Urothelium cell line (cell line): ENCODE measurements at regions not wholly inside any gene's neighbourhood (a gene's known extent, or its start where the extent isn't known, plus 50 kb on each side); places are given as distances from the start of the nearest gene placed in this dataset.
A peak's percentile ranks its signal among the peaks of the same experiment; 100 is the strongest.

ENCODE experiments used
- DNase-seq: peaks from one replicate; pipeline ENCODE4 v3.0.0; 2011; ENCODE audit warnings: low spot score, mixed read lengths
- FAIRE-seq: peaks from 2 replicates; lab custom pipeline; 2011; peaks lifted over from hg19 to GRCh38; lab: Jason Lieb, UNC

DNA sequence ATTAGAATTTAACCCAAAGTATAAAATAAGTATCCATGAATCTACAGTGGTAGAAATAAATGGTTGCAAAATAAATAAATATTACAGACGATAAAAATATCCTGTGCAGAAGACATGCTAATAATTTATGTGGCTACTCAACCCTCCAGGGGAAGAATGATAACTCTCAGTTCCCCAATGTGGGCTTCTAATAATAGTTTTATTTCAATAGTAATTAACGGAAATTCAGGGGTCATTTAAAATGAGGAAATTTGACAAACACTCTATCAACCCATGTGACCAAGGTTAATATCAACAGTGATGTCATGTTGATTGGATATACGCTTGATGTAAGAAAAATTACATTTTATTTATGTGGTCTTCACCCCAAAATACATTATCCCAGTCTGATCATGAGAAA lies 1082.6 kb upstream of the LRRTM3 start:
- FAIRE-seq (no peak), DNase-seq (no peak)

DNA sequence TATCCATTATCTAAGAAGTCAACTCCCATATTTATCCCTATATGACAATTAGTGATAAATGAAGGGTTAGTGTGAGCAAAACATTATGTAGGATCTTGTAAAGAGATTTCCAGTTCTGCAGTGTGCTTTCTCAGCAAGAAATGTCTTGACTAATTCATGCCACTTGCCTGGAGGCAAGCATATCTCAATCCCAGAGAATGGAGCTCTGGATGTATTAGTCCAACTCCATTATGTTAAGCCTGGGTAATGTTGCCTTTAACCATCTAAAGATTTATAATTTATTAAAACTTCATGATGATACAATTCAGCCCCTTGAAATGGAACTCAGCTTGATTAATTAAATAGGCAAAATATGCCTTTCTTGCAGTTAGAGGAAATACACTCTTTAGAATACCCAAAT lies 1079.9 kb upstream of the LRRTM3 start:
- no peak for FAIRE-seq
- no peak for DNase-seq

GRCh38 chr10:65846541-65846940 lies 1079.3 kb upstream of the LRRTM3 start:
- DNase-seq (no peak), FAIRE-seq (no peak)

DNA sequence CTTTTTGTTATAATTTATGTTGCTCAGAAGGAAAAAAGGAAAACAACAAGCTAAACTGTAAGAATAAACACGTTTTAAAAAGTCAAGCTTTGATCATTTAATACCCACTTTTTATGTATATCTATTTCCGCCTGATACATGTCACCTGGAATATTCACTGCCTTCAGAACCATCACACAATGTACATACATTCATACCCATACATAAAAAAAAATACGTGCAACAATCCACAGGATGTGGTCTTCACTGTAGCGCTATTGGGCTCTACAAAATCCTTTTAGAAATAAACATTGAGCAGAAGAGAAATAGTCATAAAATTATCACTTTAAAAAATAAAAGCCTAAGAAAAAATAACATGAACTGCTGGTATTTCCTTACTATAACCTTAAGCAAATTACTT lies 1078.9 kb upstream of the LRRTM3 start:
- FAIRE-seq (no peak), DNase-seq (no peak)

DNA sequence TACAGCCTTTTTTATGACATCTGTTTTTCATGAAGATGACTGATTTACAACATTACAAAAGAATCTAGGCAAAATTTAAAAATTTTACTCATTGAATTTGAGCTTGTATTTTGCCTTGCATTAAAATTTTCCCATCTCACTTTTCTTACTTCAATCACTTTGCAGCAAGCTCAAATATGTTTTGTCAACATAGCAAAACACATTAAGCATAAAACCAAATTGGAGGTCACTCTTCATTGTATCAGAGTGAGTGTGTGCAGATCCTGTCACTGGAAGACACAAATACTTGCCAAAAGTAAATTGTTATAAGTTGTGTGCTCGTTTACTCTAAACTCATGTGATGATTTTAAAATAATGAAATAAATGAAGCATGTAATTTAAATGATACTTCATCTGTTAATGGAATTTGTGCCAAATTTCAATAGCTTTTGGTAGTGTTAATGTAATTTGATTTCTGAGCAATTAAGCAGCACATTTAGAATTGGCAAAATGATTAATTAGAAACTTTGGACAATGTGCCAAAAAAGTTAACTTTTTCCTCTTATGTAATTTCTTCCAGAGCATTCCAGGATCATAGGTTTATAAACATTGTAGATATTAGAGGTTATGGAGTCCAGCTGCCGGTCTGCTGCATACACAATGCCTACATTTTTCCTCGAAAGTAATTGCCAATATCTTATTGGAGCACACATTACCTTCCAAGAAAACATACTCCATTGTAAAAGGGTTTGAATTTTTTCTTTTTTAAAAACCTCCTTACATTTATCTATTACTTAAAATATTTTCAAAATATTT lies 1078.2 kb upstream of the LRRTM3 start:
- FAIRE-seq = no peak
- no peak for DNase-seq

DNA sequence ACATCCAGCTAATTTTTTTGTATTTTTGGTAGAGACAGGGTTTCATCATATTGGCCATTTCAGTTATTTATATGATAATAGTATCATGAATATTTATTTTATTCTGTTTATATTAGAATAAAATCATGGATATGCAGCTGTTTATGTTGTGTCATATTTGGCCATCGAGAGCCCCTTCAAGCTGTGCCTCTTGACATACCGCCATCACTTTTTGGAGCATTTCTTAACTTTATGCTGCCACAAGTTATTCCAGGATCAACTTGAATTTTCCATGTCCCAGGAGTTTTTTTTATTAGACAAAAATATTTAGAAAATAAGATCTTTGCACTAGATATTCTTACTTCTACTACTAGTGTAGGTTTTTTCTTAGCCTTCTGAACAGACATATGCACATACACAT lies 1067.0 kb upstream of the LRRTM3 start:
- DNase-seq = no peak
- no peak for FAIRE-seq

DNA sequence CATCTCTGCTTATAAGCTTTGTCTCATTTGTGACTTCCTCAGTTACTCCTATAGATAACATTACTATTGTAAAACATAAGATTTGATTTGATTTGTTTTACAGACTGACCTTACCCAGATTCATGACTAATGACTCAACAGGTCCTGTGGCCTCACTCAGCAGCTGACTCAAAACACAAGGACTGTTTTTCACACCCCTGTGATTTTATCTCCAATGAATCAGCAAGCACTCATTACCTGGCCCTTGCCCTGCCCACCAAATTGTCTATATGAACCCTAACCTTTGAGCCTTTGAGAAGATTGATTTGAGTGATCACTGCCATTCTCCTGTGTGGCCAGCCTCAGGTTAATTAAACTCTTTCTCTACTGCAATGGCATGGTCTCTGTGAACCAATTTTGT lies 1064.6 kb upstream of the LRRTM3 start:
- FAIRE-seq (peak; percentile 73), DNase-seq (peak; percentile 32)
